SH-SY5Y (cell line): ENCODE measurements at regions not wholly inside any gene's neighbourhood (a gene's known extent, or its start where the extent isn't known, plus 50 kb on each side); places are given as distances from the start of the nearest gene placed in this dataset.

Experiments used
- GATA2 ChIP-seq: IDR thresholded peaks from 2 replicates; pipeline ENCODE4 v1.6.1; 2011; ENCODE audit warnings: mild to moderate bottlenecking, low read depth, low read length
- GATA3 ChIP-seq: IDR thresholded peaks from 2 replicates; pipeline ENCODE4 v1.6.1; 2011; ENCODE audit warnings: low read depth, mild to moderate bottlenecking, low read length, moderate library complexity

DNA sequence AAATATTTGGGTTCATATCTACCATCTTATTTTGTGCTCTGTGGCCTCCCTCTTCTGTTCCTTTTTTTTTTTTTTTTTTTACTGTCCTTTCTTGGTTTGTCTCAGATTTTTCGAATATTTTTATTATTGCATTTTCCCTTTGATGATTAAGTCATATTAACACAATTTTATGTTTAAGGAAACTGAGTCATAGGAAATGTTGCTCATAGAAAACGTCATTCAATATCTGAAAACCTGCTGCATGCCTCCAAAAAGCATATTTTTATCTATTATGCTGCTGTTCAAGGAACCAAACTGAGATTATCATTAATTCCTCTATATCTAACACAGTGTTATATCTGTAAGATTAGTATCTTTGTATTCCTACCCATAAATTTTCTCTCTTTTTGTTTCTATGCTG lies 614.3 kb upstream of the SLC8A1 start:
- TF ChIP-seq GATA2 (no peak), GATA3 (no peak)
